Ectodermal cell (in vitro differentiated cells): ENCODE measurements at regions not wholly inside any gene's neighbourhood (a gene's known extent, or its start where the extent isn't known, plus 50 kb on each side); places are given as distances from the start of the nearest gene placed in this dataset.

Source experiments
- H3K27ac ChIP-seq: 2 replicates; pipeline ENCODE4 v1.7.0; 2013; ENCODE audit warnings: mild to moderate bottlenecking, low read depth, low read length; ENCODE audit not compliant: insufficient read depth, poor library complexity, severe bottlenecking
- H3K27me3 ChIP-seq: 2 replicates; pipeline ENCODE4 v1.7.0; 2013; ENCODE audit warnings: mild to moderate bottlenecking, low read length; ENCODE audit not compliant: insufficient read depth, control insufficient read depth, poor library complexity, severe bottlenecking
- H3K36me3 ChIP-seq: one replicate; pipeline ENCODE4 v1.7.0; 2013; ENCODE audit warnings: low read length; ENCODE audit not compliant: control insufficient read depth, insufficient read depth
- H3K4me1 ChIP-seq: one replicate; pipeline ENCODE4 v1.7.0; 2013; ENCODE audit warnings: low read length; ENCODE audit not compliant: control insufficient read depth, insufficient read depth
- H3K4me3 ChIP-seq: 2 replicates; pipeline ENCODE4 v1.7.0; 2013; ENCODE audit warnings: low read depth, low read length, control low read depth; ENCODE audit not compliant: insufficient read depth
- H3K9me3 ChIP-seq: 2 replicates; pipeline ENCODE4 v1.7.0; 2013; ENCODE audit warnings: mild to moderate bottlenecking, low read length, moderate library complexity; ENCODE audit not compliant: control insufficient read depth
- WGBS, 2 experiments: methylation state at CpG; one replicate each; pipeline ENCODE4 v1.1.7; 2013; ENCODE audit warnings: missing lambda C conversion rate in 2 of 2; 5-methylcytosine and 5-hydroxymethylcytosine counted together

- Histone ChIP-seq H3K27me3 (no peaks in the 10 kb centered on the region), H3K36me3 (no peaks in the 10 kb centered on the region), H3K4me1 (no peaks in the 10 kb centered on the region), H3K4me3 (no peak overlapping the region), H3K9me3 (no peaks in the 10 kb centered on the region), H3K27ac (no peak overlapping the region)
- WGBS, 2 experiments = 100% methylated on average over 1 of the region's 1 CpG
Measured at GRCh38 chr13:70955887-70956286, 847.6 kb upstream of the KLHL1 start.

- Histone ChIP-seq H3K27me3 (no peaks in the 10 kb centered on the region), H3K36me3 (no peaks in the 10 kb centered on the region), H3K4me1 (no peaks in the 10 kb centered on the region), H3K9me3 (no peaks in the 10 kb centered on the region), H3K27ac (no peak overlapping the region), H3K4me3 (no peak overlapping the region)
Measured at GRCh38 chr13:70950664-70951063, 842.4 kb upstream of the KLHL1 start.

GRCh38 chr13:70945506-70945905 is 837.3 kb upstream of the KLHL1 start:
- Histone ChIP-seq H3K27me3 (no peaks in the 10 kb centered on the region), H3K27ac (no peak overlapping the region), H3K9me3 (no peaks in the 10 kb centered on the region), H3K4me3 (no peak overlapping the region), H3K4me1 (no peaks in the 10 kb centered on the region), H3K36me3 (no peaks in the 10 kb centered on the region)
- WGBS, 2 experiments = 91% methylated on average over 2 of the region's 2 CpGs

- H3K27ac ChIP-seq = no peak overlapping the region
- H3K9me3 ChIP-seq = no peaks in the 10 kb centered on the region
- 94 to 100% methylated on average over 1 of the region's 1 CpG for WGBS, 2 experiments
- H3K27me3 ChIP-seq = no peaks in the 10 kb centered on the region
- H3K4me3 ChIP-seq = no peak overlapping the region
- H3K4me1 ChIP-seq = no peaks in the 10 kb centered on the region
- H3K36me3 ChIP-seq = no peaks in the 10 kb centered on the region
Measured at GRCh38 chr13:70941454-70941853, 833.2 kb upstream of the KLHL1 start.

- Histone ChIP-seq H3K4me1 (no peaks in the 10 kb centered on the region), H3K4me3 (no peak overlapping the region), H3K27ac (no peak overlapping the region), H3K36me3 (no peaks in the 10 kb centered on the region), H3K27me3 (no peaks in the 10 kb centered on the region), H3K9me3 (no peaks in the 10 kb centered on the region)
- 100% methylated on average over 1 of the region's 1 CpG; no CpG with 5 or more reads in 1 of the 2 experiments for WGBS, 2 experiments
Measured at GRCh38 chr13:70938462-70938861, 830.2 kb upstream of the KLHL1 start.

GRCh38 chr13:70932511-70932910 is 824.3 kb upstream of the KLHL1 start:
- Histone ChIP-seq H3K27me3 (no peaks in the 10 kb centered on the region), H3K9me3 (no peaks in the 10 kb centered on the region), H3K4me1 (no peaks in the 10 kb centered on the region), H3K36me3 (no peaks in the 10 kb centered on the region), H3K27ac (no peak overlapping the region), H3K4me3 (no peak overlapping the region)
- 93 to 100% methylated on average over 2 to 3 of the region's 3 CpGs for WGBS, 2 experiments

- WGBS, 2 experiments = 94 to 95% methylated on average over 38 of the region's 38 CpGs
- H3K4me1 ChIP-seq = no peaks in the 10 kb centered on the region
- no peaks in the 10 kb centered on the region for H3K9me3 ChIP-seq
- H3K27me3 ChIP-seq = no peaks in the 10 kb centered on the region
- H3K27ac ChIP-seq = no peak overlapping the region
- H3K36me3 ChIP-seq = no peaks in the 10 kb centered on the region
- no peak overlapping the region for H3K4me3 ChIP-seq
Measured at GRCh38 chr13:70923863-70924752, 815.9 kb upstream of the KLHL1 start.

GRCh38 chr13:70911286-70911685 is 803.0 kb upstream of the KLHL1 start:
- Histone ChIP-seq H3K4me3 (no peak overlapping the region), H3K36me3 (no peaks in the 10 kb centered on the region), H3K9me3 (no peaks in the 10 kb centered on the region), H3K4me1 (no peaks in the 10 kb centered on the region), H3K27me3 (no peaks in the 10 kb centered on the region), H3K27ac (no peak overlapping the region)
- WGBS, 2 experiments = no CpG with 5 or more reads among the region's 1 CpG

GRCh38 chr13:70908795-70909194 is 800.5 kb upstream of the KLHL1 start:
- 86 to 99% methylated on average over 3 of the region's 3 CpGs for WGBS, 2 experiments
- Histone ChIP-seq H3K4me3 (no peak overlapping the region), H3K36me3 (no peaks in the 10 kb centered on the region), H3K9me3 (no peaks in the 10 kb centered on the region), H3K4me1 (no peaks in the 10 kb centered on the region), H3K27ac (no peak overlapping the region), H3K27me3 (no peaks in the 10 kb centered on the region)

- WGBS, 2 experiments = 73 to 100% methylated on average over 1 of the region's 2 CpGs
- Histone ChIP-seq H3K27me3 (no peaks in the 10 kb centered on the region), H3K9me3 (no peaks in the 10 kb centered on the region), H3K36me3 (no peaks in the 10 kb centered on the region), H3K4me3 (no peak overlapping the region), H3K4me1 (no peaks in the 10 kb centered on the region), H3K27ac (no peak overlapping the region)
Measured at GRCh38 chr13:70905035-70905434, 796.8 kb upstream of the KLHL1 start.
